Liver (tissue), 7 donors: ENCODE measurements at regions not wholly inside any gene's neighbourhood (a gene's known extent, or its start where the extent isn't known, plus 50 kb on each side); places are given as distances from the start of the nearest gene placed in this dataset.
"Not testable (repeated sequence)": the region's sequence is repeated elsewhere in the genome, so short reads cannot be mapped to it uniquely, and the experiment has no call there.

Experiments used
- DNase-seq: peaks from one replicate; pipeline ENCODE4 v3.0.0-alpha.2; 2017; ENCODE audit warnings: low spot score
- H3K27ac ChIP-seq, 2 donors: one replicate each; pipeline ENCODE4 v1.7.0; 2013; ENCODE audit warnings: inconsistent platforms in 2 of 2, low read length in 2 of 2, control low read depth in 1 of 2, low read depth in 1 of 2, mild to moderate bottlenecking in 1 of 2
- H3K27me3 ChIP-seq, 4 donors: one replicate each; pipeline versions ENCODE4 v1.6.1 to v1.7.0; 2013; ENCODE audit warnings: low read length in 3 of 4, inconsistent platforms in 1 of 4, mild to moderate bottlenecking in 1 of 4, moderate library complexity in 1 of 4; ENCODE audit not compliant: control insufficient read depth in 4 of 4, insufficient read depth in 4 of 4
- H3K36me3 ChIP-seq, 4 donors: one replicate each; pipeline versions ENCODE4 v1.6.1 to v1.7.0; 2013; ENCODE audit warnings: low read length in 3 of 4, mild to moderate bottlenecking in 3 of 4, low read depth in 1 of 4, moderate library complexity in 1 of 4; ENCODE audit not compliant: control insufficient read depth in 4 of 4, insufficient read depth in 3 of 4
- H3K4me1 ChIP-seq, 4 donors: one replicate each; pipeline versions ENCODE4 v1.6.1 to v1.7.0; 2013; ENCODE audit warnings: low read length in 3 of 4, mild to moderate bottlenecking in 3 of 4, moderate library complexity in 1 of 4; ENCODE audit not compliant: control insufficient read depth in 4 of 4, insufficient read depth in 4 of 4
- H3K4me3 ChIP-seq, 3 donors: one replicate each; pipeline versions ENCODE4 v1.6.1 to v1.7.0; 2013; ENCODE audit warnings: low read length in 3 of 3, control low read depth in 1 of 3, low read depth in 1 of 3, mild to moderate bottlenecking in 1 of 3
- H3K9ac ChIP-seq, 2 donors: one replicate each; pipeline ENCODE4 v1.7.0; 2013; ENCODE audit warnings: low read length in 2 of 2, mild to moderate bottlenecking in 2 of 2, moderate library complexity in 2 of 2, control low read depth in 1 of 2, low read depth in 1 of 2
- H3K9me3 ChIP-seq, 4 donors: one replicate each; pipeline versions ENCODE4 v1.6.1 to v1.7.0; 2013; ENCODE audit warnings: low read length in 3 of 4; ENCODE audit not compliant: control insufficient read depth in 4 of 4
- EGR1 ChIP-seq, 2 donors: IDR thresholded peaks; 2 replicates each; pipeline ENCODE4 v1.6.1; 2016 to 2018; ENCODE audit warnings: antibody characterized with exemption in 2 of 2, low read depth in 2 of 2
- FOXA2 ChIP-seq: IDR thresholded peaks from 2 replicates; pipeline ENCODE4 v1.6.1; 2016; ENCODE audit warnings: antibody characterized with exemption
- RAD21 ChIP-seq, 2 donors: IDR thresholded peaks; 2 replicates each; pipeline ENCODE4 v1.6.1; 2016; ENCODE audit warnings: antibody characterized with exemption in 2 of 2, mild to moderate bottlenecking in 2 of 2
- SP1 ChIP-seq: IDR thresholded peaks from 2 replicates; pipeline ENCODE4 v1.6.1; 2018; ENCODE audit warnings: antibody characterized with exemption, mild to moderate bottlenecking
- WGBS: extraction: QIAGEN DNeasy Blood & Tissue Kit; methylation state at CpG from one replicate; pipeline ENCODE4 v1.1.7; 2013; 5-methylcytosine and 5-hydroxymethylcytosine counted together
- TF ChIP-seq, protein P1 (sequence below): IDR thresholded peaks from 2 replicates; pipeline ENCODE4 v1.6.1; 2016; ENCODE audit warnings: antibody characterized with exemption, mild to moderate bottlenecking
- donor health status: healthy.
- donor health status: healthy.
- donor health status: healthy.
- donor health status: healthy.

DNA sequence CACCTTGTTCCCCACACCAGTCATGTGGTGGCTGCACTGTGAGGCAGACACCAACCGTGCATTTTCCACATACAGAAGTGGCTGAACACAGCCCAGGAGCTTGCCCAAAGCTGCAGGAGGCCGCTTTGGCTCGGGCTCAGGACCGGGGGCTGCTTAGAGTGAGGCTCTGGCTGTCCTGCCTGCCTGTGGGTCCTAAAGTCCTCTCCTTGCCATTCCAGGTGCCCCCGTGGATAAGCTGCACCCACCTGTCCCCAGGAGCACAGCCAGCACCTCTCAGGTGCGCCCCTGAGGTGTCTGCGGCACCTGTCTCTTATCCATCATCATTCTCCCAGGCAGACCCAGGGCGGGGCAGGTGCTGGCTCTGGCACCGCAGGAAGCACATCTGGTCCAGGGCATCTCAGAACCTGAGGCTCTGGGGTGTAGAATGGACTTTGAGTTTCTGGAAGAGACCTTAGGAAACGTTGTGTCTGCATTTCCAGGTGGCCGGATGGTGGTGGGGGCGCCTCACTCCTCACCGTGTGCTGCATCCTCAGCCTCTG lies 180.5 kb upstream of the ZNF469 start:
- Histone ChIP-seq H3K27ac (no peak overlapping the region), H3K9me3 (no peaks in the 10 kb centered on the region), H3K4me3 (no peak overlapping the region), H3K9ac (no peak overlapping the region), H3K4me1 (no peaks in the 10 kb centered on the region), H3K36me3 (no peaks in the 10 kb centered on the region), H3K27me3 (no peaks in the 10 kb centered on the region)
- 76% methylated on average over 13 of the region's 13 CpGs for WGBS
- TF ChIP-seq RAD21 (IDR thresholded peaks at IDR 0.05) (no peak), EGR1 (IDR thresholded peaks at IDR 0.05; ENCODE audit: low read depth in 2 of 2) (no peak), FOXA2 (no peak), SP1 (no peak)
- TF ChIP-seq, protein P1, sequence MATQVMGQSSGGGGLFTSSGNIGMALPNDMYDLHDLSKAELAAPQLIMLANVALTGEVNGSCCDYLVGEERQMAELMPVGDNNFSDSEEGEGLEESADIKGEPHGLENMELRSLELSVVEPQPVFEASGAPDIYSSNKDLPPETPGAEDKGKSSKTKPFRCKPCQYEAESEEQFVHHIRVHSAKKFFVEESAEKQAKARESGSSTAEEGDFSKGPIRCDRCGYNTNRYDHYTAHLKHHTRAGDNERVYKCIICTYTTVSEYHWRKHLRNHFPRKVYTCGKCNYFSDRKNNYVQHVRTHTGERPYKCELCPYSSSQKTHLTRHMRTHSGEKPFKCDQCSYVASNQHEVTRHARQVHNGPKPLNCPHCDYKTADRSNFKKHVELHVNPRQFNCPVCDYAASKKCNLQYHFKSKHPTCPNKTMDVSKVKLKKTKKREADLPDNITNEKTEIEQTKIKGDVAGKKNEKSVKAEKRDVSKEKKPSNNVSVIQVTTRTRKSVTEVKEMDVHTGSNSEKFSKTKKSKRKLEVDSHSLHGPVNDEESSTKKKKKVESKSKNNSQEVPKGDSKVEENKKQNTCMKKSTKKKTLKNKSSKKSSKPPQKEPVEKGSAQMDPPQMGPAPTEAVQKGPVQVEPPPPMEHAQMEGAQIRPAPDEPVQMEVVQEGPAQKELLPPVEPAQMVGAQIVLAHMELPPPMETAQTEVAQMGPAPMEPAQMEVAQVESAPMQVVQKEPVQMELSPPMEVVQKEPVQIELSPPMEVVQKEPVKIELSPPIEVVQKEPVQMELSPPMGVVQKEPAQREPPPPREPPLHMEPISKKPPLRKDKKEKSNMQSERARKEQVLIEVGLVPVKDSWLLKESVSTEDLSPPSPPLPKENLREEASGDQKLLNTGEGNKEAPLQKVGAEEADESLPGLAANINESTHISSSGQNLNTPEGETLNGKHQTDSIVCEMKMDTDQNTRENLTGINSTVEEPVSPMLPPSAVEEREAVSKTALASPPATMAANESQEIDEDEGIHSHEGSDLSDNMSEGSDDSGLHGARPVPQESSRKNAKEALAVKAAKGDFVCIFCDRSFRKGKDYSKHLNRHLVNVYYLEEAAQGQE: no peak
- peak; percentile 30 for DNase-seq

DNA sequence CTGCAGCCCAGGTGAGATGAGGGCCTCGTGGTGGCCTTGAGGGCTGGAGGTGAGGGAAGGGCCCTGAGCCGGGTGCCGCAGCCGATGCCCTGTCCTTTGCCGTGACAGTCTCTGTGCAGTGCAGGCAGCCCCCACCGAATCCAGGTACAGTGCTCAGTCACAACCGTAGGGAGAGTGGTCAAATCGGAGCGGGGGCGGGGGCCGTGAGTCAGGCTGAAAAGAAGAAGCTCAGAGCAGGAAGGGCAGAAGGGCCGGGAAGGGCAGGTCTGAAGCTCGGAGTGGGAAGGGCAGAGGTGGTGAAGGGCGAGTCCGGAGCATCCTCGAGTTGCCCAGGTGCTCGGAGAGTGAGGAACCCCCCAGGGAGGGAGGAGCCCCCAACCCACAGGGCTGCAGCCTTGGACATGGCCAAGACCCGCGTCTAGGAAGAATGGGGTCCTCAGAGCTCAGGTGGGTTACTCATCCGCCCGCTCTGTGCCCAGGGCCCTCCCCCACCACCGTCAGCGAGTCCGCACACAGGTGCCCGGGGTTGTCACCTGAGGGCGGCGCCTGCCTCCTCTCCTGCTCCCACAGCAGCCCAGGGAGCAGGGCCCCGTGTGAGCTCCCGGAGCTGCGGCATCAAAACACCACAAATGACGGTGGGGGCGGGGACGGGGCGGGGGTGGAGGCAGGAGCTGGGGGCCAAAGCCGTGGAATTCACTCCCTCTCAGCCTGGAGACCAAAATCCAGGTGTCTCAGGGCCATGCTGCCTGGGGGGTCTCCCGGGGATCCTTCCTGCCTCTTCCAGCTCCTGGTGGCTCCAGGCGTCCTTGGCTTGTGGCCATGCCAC lies 179.7 kb upstream of the ZNF469 start:
- peak; percentile 16 for DNase-seq
- 85% methylated on average over 37 of the region's 37 CpGs for WGBS
- not testable (repeated sequence) for H3K4me3 ChIP-seq, H3K9me3 ChIP-seq, H3K27ac ChIP-seq, H3K4me1 ChIP-seq, H3K36me3 ChIP-seq, H3K9ac ChIP-seq, H3K27me3 ChIP-seq

DNA sequence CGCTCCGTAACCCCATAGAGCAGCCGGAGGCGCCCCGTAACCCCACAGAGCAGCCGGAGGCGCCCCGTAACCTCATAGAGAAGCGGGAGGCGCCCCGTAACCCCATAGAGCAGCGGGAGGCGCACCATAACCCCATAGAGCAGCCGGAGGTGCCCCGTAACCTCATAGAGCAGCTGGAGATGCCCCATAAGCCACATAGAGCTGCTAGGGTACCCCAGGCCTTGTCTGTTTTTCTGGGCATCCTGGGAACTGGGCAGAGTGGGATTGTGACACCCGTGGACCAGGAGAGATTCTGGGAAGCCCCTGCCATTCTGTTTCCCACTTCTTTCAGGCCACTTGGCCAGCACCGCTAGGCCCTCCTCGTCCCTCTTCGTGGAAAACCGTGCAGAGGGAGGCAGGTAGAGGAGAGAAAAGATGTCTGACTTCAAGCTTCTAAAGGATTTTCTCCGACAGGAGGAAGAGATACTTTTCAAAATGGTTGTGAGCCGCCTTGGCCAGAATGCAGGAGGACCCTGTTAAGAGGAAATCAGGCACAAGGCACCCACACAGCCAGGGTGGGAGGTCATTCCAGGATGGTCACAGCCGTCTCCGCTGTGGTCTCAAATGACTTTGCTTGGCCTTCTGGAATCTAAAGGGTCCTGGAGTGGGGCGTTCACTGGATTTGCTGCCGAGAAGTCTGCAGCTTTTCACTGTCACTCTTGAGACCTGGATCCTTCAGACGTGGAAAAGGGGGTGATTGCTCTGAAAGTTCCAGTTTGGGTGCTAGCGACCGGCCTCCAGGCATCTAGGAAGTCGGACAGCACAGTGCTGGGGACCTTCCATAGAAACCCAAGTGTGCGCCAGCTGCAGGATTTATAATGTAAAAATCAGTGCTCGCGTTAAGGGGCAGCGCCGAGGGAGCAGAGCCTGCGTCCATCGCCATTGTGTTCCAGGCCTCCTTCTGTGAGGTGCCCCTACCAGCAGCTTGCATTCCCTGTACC lies 178.3 kb upstream of the ZNF469 start:
- 86% methylated on average over 35 of the region's 37 CpGs for WGBS
- not testable (repeated sequence) for H3K9me3 ChIP-seq, H3K4me1 ChIP-seq, H3K27me3 ChIP-seq, H3K4me3 ChIP-seq, H3K36me3 ChIP-seq, H3K27ac ChIP-seq, H3K9ac ChIP-seq
- DNase-seq: peak; percentile 20

DNA sequence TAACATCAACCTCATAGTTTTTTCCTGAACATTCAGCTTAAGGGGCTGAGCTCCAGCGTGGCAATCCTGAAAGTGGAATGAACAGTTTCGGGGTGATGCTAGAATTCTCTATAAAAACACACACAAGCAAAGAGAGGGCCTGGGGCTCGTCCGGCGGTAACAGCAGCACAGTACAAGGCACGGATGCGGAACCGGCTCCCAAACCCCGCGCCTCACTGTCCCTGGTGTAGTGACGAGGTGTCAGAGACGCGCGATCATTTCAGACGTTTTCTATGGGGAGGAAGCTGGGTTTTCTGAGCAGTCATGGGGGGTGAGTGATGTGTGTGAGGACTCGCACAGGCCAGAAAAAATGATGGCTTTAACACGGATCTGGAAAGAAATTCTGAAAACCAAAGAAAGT lies 177.3 kb upstream of the ZNF469 start:
- 85% methylated on average over 17 of the region's 17 CpGs for WGBS
- H3K9ac ChIP-seq, H3K27ac ChIP-seq, H3K4me1 ChIP-seq, H3K9me3 ChIP-seq, H3K27me3 ChIP-seq, H3K36me3 ChIP-seq, H3K4me3 ChIP-seq, DNase-seq: not testable (repeated sequence)

DNA sequence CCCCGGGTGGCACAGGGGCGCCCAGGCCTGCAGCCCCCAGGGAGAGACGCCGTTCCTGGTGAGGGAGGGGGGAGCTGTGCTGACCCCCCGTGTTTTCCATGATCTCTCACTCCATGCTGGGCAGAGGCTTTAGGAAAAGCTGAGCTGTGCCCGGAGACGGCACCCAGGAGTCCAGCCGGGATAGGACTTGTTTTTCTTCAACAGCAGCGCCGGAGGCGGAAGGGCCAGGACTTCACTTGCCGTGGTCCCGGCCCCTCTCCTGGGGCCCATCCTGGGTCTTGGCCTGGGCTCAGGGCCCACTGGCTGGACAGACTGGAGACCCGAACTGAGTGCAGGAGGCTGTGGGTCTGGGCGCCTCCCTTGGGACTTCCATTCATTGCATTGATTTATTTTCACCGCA lies 176.8 kb upstream of the ZNF469 start:
- H3K36me3 ChIP-seq, H3K4me3 ChIP-seq, H3K4me1 ChIP-seq, H3K27me3 ChIP-seq, DNase-seq, H3K9me3 ChIP-seq, H3K9ac ChIP-seq, H3K27ac ChIP-seq: not testable (repeated sequence)
- 78% methylated on average over 14 of the region's 16 CpGs for WGBS

DNA sequence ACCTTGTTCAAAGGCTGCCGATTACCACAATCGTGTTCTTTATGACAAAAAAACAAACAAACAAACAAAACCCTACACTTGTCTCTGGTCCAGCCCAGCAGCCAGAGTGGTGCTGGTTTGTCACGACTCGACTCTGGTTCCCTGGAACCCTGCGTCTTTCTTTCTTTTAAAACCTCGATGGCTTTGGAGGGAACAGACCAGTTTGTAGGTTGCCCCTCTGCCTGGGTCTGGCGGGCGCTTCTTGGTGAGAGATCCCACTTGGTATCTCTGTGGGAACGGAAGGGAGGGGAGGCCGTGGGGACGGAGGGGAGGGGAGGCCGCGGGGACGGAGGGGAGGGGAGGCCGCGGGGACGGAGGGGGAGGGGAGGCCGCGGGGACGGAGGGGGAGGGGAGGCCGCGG lies 176.2 kb upstream of the ZNF469 start:
- WGBS: 80% methylated on average over 13 of the region's 22 CpGs
- DNase-seq, H3K4me1 ChIP-seq, H3K4me3 ChIP-seq, H3K9ac ChIP-seq, H3K9me3 ChIP-seq, H3K27me3 ChIP-seq, H3K36me3 ChIP-seq, H3K27ac ChIP-seq: not testable (repeated sequence)
